ENCODE measurements at regions not wholly inside any gene's neighbourhood (a gene's known extent, or its start where the extent isn't known, plus 50 kb on each side); places are given as distances from the start of the nearest gene placed in this dataset.
"Not testable (repeated sequence)": the region's sequence is repeated elsewhere in the genome, so short reads cannot be mapped to it uniquely, and the experiment has no call there.

DNA sequence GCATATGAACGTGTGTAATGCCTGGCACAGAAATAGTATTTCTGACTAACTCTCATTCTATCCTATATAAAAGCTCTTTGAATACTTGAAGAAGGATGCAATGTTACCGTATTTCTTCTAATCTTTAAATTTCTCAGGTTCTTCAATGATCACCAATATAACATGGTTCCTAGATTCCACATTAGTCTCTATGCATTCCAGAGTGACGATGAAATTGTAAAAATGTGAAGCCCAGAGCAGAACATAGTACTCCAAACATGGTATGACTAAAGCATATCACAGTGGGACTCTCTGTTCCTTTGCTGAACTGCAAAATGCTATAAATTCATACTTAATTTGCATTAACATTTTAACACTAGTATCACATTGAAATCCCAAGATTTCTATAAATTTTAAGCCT lies 877.6 kb upstream of the CHORDC1 start:
- DNase-seq = no peak

DNA sequence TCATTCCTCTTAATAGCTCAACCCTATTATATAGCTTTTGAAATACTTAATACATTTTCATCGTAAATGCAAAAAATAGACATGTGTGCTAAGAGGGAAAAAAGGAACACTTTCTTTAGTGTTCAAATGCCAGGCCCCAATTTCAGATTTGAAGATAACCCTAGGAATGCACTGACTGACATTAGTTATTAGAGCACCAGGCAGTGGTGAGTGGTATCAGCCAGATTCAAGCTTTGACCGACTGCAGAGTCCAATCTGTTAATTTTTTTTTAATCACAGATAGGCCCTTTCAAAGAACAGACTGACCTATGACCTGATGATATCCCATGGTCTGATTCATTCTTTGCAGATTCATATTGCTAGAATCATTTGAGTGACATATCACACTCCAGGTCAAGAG lies 874.2 kb upstream of the CHORDC1 start:
- DNase-seq = no peak

DNA sequence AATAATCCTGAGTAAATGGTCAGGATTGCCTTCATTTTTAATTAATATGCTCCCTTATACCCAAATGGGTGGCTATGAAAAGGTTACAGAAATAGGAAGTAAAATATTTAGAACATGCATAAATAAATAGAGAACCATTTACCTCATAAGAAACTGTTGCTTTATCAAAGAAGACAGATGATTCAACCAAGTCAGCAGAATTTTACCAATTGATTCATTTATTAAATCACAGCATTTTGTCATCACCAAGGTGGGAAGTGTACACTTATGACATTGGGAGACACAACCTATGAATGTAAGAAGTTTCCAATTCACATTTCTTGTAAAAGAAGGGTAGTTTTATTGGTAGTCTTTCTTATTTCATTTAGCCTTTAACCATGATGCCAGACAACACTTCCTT lies 870.3 kb upstream of the CHORDC1 start:
- no peak for DNase-seq

DNA sequence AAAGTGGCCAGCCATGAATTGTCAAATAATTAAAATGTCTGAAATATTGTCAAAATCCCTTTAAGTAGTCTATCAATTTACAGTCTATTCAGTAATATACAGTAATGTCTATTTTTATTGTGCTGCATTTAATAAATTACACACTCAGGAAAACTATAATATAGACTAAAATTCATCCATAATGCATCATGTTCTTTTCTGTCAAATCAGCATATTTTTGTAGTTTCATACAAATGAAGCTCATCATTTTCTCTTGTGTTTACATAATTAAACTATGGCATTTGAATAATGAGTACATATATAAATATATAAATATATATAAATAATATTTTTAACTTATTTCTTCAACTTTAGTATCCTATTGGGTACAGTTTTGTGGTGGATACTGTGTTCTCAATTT lies 868.7 kb upstream of the CHORDC1 start:
- no peak for DNase-seq

DNA sequence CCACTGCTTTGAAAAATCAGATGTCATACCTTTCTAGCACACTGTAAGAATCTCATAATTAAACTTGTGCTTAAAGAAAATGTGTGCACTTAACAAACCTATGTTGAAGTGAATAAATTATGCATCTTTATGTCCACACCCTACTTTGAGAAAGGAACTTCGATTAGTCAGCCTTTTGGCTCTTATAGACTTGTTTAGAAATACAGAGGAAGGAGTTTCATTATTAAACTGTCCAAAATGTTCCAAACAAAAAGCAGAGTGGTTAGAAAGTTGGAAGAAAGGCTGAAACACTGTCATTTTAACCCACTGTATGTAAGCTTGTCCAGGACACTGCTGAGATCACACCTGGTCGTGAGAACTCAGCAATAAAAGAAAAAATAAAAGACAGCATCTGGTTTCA lies 863.2 kb upstream of the CHORDC1 start:
- DNase-seq = no peak

DNA sequence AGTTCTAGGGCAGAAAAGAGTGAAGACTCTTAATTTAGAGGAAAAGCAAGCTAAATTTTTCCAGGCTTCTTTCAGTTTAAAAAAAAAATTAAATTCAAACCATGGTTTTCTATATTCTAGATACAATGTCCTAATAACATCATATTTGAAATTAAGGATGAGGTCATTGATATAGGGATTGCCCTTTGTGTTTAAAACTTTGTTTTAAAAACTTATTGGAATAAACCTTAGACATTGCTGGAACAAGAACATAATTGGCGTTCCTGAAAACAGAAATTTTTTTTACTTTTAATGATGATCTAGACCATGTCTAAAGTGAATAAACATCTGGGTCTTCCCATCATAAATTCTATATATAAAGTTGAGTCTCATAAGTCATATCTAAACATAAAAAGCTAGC lies 859.4 kb upstream of the CHORDC1 start:
- DNase-seq = no peak

DNA sequence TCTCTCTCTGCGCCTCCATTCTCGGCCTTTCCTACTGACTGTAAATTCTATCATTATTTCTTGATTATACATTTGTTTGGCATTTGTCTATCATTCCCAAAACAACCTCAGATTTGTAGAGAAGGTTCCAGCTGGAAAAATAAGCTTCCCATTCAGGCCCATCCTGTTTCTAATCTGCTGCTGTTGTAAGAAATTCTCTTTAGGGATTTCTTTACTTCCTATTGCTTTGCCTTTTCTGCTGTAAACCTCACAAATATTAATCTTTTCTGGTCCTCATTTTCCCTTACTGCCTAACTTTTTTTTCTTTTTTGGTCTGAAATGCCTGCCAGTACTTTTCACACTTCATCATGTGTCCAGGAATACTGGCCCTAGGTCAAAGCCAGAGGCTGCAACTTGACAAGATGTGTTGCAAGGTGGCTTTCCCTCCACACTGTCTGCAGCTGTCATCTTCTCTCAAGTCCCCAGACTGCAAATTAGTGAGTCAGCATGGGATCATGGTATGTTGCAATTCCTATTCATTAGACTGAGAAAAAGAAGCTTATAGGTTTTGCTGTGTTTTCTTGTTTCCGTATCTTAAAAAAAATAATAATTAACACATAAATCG lies 858.7 kb upstream of the CHORDC1 start:
- DNase-seq = no peak

DNA sequence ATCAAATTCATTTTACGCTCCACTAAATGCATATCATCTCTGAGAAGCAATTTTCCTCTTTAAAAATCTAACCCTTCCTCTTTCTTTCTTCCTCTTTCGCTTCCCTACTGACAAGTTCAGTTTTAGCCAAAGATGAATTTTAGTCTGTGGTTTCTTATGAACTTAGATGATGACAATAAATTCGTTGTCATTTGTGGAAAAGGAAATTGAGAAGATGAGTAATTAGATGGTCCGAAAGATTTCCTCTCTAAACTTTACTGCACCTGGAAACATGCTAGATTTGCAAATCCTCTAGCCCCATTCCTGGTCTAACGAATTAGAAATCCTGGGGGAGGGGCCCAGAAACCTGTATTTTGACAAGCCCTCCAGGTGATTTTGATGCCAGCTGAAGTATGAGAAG lies 855.4 kb upstream of the CHORDC1 start:
- no peak for DNase-seq

DNA sequence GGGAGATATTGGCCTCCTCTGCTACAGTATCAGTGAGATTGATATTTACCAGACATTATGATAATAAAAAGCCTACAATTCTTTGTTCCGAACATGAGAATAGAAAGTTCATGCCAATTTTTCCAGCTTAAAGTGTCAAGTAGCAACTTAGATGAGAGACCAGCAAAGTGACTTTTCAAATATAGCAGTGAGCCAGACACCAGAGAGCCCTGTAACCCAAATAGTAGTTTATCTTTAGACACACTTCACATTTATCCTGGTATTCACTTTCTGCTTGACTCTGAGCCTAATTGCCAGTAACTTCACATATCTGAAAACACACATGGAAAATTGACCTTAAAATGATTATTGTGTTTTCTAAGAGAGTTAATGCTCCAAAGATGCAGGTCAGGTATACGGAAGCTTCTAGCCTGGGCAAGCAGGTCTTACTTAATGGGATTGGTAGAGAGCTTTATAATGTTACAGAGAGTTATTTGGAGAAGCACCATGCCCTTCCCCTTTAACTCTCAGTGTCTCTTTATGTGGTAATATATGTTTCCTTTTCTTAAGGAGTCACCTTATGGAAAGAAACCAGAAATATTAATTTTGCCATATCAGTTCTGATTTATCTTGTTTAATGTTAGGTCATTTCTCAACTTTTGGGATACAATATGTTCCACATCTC lies 852.3 kb upstream of the CHORDC1 start:
- DNase-seq = no peak

DNA sequence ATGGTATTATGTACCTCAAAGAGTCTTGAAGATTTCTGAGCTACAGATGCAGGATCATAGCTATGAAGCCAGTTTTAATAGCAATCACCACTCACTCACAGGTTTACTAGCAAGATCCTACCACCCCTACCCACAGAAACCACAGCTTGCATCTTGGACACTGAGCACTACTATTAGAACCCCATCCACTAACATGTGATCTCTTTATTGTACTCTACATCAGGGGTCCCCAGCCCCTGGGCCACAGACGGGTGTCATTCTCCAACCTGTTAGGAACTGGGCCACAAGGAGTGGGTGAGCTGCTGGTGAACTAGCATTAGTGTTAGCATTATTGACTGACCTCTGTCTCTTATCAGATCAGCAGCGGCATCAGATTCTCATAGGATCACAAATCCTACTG lies 844.8 kb upstream of the CHORDC1 start:
- no peak for DNase-seq

DNA sequence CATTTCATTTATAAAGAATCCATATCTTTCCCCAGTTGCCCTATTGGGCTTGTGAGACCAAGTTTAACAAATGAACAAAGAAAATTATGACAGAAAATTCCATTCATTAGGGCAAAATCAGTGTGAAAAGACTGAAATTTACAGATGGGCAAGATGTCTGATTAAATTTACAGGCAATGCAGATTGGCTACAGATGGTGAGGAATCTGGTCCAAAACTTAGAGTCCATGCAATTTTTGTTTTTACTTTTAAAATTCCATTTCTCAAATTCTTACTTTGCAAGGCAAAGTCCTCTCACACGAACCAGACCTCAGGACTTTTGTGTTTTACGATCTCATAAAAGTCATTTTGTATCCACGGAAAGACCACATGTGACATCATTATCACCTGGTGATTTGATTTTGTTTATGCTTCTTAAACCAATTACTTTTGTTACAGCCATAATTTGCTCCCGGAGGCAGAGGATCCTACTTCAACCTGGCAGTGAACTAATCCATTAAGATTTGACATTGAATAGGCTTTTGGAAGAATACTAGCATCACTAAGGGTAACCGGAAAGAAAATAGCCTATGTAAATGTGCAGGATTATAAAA lies 843.7 kb upstream of the CHORDC1 start:
- no peak for DNase-seq

DNA sequence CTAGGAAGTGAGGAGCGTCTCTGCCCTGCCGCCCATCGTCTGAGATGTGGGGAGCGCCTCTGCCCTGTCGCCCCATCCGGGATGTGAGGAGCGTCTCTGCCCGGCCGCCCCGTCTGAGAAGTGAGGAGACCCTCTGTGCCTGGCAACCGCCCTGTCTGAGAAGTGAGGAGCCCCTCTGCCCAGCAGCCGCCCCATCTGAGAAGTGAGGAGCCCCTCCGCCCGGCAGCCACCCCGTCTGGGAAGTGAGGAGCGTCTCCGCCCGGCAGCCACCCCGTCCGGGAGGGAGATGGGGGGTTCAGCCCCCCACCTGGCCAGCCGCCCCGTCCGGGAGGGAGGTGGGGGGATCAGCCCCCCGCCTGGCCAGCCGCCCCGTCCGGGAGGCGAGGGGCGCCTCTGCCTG lies 840.5 kb upstream of the CHORDC1 start:
- not testable (repeated sequence) for DNase-seq

DNA sequence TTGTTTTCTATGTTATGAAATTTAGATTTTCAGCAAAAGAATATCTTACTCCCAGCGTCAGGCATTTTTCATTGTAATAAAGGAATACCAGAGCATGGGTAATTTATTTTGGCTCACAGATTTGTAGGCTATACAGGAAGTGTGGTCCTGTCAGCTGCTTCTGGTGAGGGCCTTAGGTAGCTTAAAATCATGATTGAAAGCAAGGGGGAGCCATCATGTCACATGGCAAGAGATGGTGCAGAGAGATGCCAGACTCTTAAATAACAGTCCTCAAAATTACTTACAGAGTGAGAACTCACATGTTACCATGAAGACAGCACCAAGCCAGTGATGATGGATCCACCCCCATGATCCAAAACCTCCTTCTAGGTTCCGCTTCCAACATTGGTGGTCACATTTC lies 825.0 kb upstream of the CHORDC1 start:
- no peak for DNase-seq

DNA sequence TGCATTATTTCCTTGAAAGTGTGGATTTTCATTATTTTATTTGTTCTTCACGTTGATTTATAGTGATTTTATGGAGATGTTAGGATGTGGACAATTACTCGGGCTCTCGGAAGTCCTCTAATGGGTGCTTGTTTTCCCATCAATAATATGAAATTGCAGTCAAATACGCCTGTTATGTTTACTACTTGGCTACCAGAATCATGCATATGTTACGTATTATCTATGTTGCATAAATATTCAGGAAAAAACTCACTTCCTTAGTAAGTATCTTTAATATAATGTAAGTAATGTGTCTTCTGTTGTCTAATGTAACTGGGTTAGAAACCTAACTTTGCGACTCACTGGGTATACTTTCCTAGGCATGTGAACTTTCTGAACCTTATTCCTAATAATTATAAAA lies 823.4 kb upstream of the CHORDC1 start:
- DNase-seq = no peak

DNA sequence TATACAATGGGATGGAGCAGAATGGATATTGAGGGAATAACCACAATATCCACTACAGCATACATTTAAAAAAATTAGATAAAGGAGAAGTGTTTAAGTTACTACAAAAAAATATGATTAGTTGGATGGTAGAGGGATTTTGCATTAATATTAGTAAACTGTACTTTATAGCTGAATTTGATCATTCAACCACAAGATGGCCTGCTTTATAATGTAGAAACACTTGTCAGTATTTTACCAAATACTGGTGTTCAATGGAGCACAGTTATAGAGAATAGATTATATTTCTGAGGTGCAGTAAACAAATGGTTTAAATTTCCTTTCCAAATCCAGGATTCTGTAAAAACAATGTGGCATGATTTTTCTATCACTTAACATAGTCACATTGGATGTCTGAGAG lies 818.8 kb upstream of the CHORDC1 start:
- no peak for DNase-seq

DNA sequence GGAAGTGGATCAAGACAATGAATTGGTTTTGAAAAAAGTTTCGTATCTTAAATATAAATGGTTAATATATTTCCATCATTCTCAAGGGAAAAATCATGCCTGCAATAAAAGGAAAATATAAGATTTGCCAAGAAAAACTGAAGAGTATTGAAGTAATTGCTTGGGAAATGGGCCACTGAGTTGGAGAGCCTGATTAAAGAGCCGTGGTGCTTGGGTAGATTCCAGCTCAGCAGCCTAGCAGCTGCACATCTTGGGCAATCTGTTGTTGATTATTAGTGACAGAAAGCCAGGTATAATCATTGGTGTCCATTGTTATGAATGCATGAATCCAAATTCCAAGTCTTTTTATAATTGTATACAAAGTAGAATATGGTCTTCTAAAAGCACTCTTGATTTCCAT lies 800.9 kb upstream of the CHORDC1 start:
- no peak for DNase-seq

DNA sequence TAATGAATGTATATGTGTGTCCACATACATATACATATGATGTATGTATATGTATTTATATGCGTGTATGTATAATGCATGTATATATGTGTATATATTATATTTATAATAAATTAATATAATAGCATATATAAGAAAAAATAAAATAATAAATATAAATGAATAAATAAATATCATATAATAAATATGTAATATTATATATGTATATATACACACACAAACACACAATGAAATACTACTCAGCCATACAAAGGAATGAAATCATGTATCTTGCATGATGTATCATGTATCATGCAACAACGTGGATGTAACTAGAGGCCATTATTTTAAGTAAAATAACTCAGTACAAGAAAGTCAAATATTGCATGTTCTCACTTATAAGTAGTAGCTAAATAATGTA lies 788.7 kb upstream of the CHORDC1 start:
- no peak for DNase-seq

DNA sequence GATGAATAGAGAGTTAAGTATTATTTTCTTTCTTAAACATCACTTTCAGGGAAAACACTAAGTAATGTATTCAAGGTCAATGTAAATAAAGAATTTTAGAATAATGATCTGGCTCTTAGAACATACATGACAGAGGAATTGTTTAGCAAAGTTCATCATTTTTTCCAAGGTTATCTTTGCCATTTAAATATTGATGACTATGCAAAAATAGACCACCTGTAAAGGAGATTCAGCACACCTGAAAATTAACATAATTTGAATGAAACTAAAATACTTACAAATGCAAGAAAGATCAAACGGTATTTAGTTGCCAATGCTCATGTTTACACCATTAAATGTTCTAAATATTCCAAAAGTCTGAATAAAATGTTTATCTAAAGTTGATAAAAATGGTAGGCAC lies 782.6 kb upstream of the CHORDC1 start:
- no peak for DNase-seq

DNA sequence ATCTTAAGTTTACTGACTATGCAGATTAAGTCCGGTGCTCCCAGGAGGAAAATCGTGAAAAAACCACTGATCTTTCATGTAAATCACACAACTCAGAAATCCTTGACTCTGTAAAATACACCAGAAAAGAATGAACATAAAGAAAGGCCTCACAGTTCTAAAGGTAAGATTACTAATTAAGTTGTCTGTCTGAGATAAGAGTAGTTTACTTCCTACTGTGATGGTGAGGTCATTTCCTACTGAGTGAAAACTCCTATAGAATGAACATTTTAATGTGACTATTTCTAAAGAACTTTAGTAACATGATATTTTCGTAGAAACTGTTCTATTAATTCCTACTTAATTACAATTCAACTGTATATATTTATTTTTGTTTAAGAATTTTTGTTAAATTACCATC lies 774.4 kb upstream of the CHORDC1 start:
- no peak for DNase-seq

DNA sequence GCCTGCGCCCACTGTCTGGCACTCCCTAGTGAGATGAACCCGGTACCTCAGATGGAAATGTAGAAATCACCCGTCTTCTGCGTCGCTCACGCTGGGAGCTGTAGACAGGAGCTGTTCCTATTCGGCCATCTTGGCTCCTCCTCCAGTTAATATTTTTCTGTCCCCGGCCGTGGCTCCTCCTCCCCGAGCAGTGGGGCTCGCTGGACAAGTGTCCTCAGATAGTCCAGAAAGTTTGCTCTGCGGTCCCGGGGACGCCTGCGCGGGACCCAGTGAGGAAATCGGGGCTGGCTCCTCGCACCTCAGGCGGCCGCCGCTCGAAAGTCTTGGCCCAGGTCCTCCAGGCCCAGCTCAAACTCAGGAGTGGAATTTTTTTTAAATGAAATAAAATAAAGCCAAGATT lies 749.3 kb upstream of the CHORDC1 start:
- DNase-seq = not testable (repeated sequence)

DNA sequence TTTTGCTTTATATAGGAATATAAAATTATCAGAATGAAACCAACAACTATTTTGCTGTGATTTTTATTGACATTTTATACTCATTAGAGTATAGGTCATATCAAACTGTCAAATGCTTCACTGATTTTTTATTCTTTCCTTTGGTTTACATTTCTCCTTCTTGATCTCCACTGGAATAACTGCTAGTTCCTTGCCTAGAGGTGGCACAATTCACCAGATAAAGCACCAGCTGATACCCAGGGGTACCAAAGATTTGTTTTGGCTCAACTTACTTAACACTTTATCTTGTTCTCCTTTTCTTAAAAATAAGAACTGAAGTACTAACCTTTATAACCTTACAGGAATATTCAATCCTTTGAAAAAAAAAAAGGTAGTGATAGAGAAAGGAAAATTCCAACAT lies 725.1 kb upstream of the CHORDC1 start:
- no peak for DNase-seq

DNA sequence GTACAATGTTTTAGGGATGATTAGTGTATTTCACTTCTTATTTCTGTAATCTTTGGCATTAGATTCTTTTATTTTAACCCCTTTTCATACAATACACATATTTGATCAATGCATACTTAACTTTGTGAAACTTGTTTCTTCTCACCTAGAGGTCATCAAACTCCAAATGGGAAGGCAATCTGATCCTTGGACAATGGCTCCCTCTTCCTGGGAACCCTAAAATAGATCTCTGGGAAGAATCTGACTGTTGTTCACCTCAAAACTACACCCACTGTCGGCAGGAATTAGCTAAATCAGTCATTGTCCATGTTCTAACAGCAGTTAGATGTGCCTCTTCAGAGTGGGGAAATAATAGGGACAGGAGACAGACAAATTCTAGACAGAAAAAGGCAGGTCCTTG lies 707.4 kb upstream of the CHORDC1 start:
- DNase-seq = no peak

DNA sequence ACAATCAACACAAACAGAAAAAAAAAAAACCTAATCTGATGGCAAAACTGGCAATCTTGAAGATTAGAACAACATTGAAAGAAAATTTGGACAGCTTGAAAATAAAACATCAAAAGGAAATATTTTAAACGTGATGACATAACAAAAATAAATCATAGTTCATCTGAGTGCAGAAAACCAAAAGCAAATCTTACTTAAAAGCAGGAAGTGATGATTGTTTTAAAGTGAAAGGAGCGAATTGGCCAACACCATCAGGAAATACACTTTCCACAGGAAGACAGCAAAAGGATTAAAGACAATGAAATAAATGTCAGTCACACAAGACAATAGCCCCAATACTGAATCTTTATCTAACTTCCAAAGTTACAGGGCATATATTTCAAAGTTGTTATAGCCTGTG lies 696.5 kb upstream of the CHORDC1 start:
- no peak for DNase-seq

DNA sequence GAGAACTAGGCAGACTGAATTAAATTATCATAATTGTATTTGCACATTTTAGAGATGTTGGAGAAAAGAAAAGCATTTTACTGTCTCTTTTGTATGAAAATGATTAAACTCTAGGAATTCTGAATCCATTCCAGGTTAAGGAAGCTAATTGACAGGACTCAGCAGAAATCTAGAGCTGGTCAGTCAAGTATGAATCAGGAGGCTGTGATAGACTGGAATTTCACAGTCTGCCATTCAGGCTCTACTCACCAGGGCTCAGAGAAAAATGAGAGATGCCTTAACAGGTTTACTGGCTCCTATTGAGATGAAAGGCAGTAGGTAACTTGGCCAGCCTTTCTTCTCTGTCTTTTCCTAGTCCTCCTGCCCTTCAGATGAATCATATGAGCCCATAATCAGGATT lies 693.9 kb upstream of the CHORDC1 start:
- DNase-seq = no peak

DNA sequence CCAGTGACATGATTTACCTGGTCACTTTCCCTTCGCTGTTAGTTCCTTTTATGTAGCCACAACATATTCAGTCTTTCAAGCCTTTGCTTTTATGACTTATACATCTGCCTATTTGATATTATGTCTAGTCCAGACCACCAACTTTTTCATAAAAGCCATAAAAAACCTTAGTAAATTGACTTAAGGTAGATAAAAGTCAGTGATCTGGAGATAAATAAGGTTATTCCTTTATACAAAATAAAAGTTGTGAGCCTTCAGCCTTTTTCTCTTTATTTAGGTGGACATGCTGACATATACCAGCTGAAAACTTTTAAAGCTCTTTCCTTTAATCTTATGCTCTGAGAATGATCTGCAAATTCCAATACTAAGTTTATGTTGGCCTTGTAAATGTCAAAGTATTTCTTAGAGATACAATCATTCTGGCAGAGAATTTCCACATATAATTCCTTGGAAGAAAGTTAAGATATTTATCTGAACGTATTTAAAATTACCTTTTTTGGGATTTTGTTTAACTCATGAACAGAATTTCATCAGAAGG lies 690.4 kb upstream of the CHORDC1 start:
- no peak for DNase-seq

Measured in T-helper 2 cell (primary cell).